Esophagus squamous epithelium (tissue), 5 donors: ENCODE measurements at regions not wholly inside any gene's neighbourhood (a gene's known extent, or its start where the extent isn't known, plus 50 kb on each side); places are given as distances from the start of the nearest gene placed in this dataset.

Experiments used
- DNase-seq: peaks from one replicate; lab custom pipeline; 2025; lab: John Stamatoyannopoulos, UW
- H3K27ac ChIP-seq, 4 donors: fragments of 200-600 bp; sonication (generic); one replicate each; pipeline ENCODE4 v1.5.1; 2016 to 2019; ENCODE audit warnings: mild to moderate bottlenecking in 1 of 4
- H3K27me3 ChIP-seq, 4 donors: fragments of 200-600 bp; sonication (generic); 1 replicate in 3 of 4; 2 replicates in 1 of 4; pipeline versions ENCODE4 v1.5.1 to v1.6.0; 2017 to 2021; ENCODE audit warnings: antibody characterized with exemption in 1 of 4
- H3K36me3 ChIP-seq, 3 donors: fragments of 200-600 bp; sonication (generic); one replicate each; pipeline ENCODE4 v1.5.1; 2016 to 2019
- H3K4me1 ChIP-seq, 3 donors: fragments of 200-600 bp; sonication (generic); one replicate each; pipeline ENCODE4 v1.5.1; 2017 to 2019
- H3K4me3 ChIP-seq, 4 donors: fragments of 200-600 bp; sonication (generic); 1 replicate in 3 of 4; 2 replicates in 1 of 4; pipeline ENCODE4 v1.5.1; 2016 to 2019; ENCODE audit warnings: mild to moderate bottlenecking in 2 of 4, moderate library complexity in 1 of 4
- H3K9me3 ChIP-seq, 3 donors: fragments of 200-600 bp; sonication (generic); one replicate each; pipeline ENCODE4 v1.5.1; 2016 to 2019
- CTCF ChIP-seq, 6 experiments: fragments of 450-650 bp in 4 of 6; fragments of 200-600 bp in 2 of 6; sonication (generic) in 2 of 6; IDR thresholded peaks; one replicate each; pipeline ENCODE4 v1.5.1; 2016 to 2019; ENCODE audit warnings: antibody characterized with exemption in 6 of 6, mild to moderate bottlenecking in 4 of 6, moderate library complexity in 4 of 6
- POLR2A ChIP-seq, 4 donors: fragments of 450-650 bp; IDR thresholded peaks; one replicate each; pipeline ENCODE4 v1.6.1; 2017; ENCODE audit warnings: antibody characterized with exemption in 4 of 4, mild to moderate bottlenecking in 4 of 4, moderate library complexity in 3 of 4
- WGBS, 2 donors: methylation state at CpG; one replicate each; pipeline ENCODE4 v1.1.5; 2018; 5-methylcytosine and 5-hydroxymethylcytosine counted together
- intact Hi-C: fragments of 100-400 bp; cut with DNase I; formaldehyde crosslinking; loops from one replicate; pipeline ENCODE4 v1.15.0; 2022
- donor health status: DM: yes; HTN: yes; CAD: no.

GRCh38 chr12:111156304-111156703, 212.6 kb downstream of the PHETA1 start:
- Histone ChIP-seq H3K4me1 (no peaks in the 10 kb centered on the region), H3K9me3 (no peaks in the 10 kb centered on the region), H3K27ac (no peak overlapping the region), H3K4me3 (no peak overlapping the region), H3K27me3 (peaks cover 0 to 62% (median 0%) of the 10 kb centered on the region in 4 donors), H3K36me3 (no peaks in the 10 kb centered on the region)
- 70 to 88% methylated on average over 2 of the region's 3 CpGs for WGBS, 2 donors
- TF ChIP-seq POLR2A (IDR thresholded peaks at IDR 0.05), result no peak
- no peak for TF ChIP-seq CTCF (IDR thresholded peaks at IDR 0.05)
- DNase-seq, result no peak
- intact Hi-C loops, result no loop called here

GRCh38 chr12:111155521-111155920, 213.4 kb downstream of the PHETA1 start:
- WGBS, 2 donors, result 66 to 74% methylated on average over 8 of the region's 8 CpGs

GRCh38 chr12:111155020-111155419, 213.9 kb downstream of the PHETA1 start:
- H3K36me3 ChIP-seq, result no peaks in the 10 kb centered on the region
- no peak for DNase-seq
- peaks cover 0 to 6% (median 0%) of the 10 kb centered on the region in 3 donors for H3K4me1 ChIP-seq
- H3K27me3 ChIP-seq, result peaks cover 0 to 50% (median 0%) of the 10 kb centered on the region in 4 donors
- TF ChIP-seq CTCF (IDR thresholded peaks at IDR 0.05) (no peak), POLR2A (IDR thresholded peaks at IDR 0.05) (no peak)
- 75 to 85% methylated on average over 3 of the region's 3 CpGs for WGBS, 2 donors
- H3K27ac ChIP-seq, result no peak overlapping the region
- H3K9me3 ChIP-seq, result no peaks in the 10 kb centered on the region
- intact Hi-C loops, result no loop called here
- H3K4me3 ChIP-seq, result no peak overlapping the region

More at GRCh38 chr12:111155521-111155920, 213.4 kb downstream of the PHETA1 start:
- TF ChIP-seq POLR2A (IDR thresholded peaks at IDR 0.05) (no peak), CTCF (IDR thresholded peaks at IDR 0.05) (no peak)
- peaks cover 0 to 3% (median 0%) of the 10 kb centered on the region in 3 donors for H3K4me1 ChIP-seq
- no peaks in the 10 kb centered on the region for H3K9me3 ChIP-seq
- no peak overlapping the region for H3K4me3 ChIP-seq
- H3K27ac ChIP-seq, result no peak overlapping the region
- no peak for DNase-seq
- H3K36me3 ChIP-seq, result no peaks in the 10 kb centered on the region
- intact Hi-C loops, result no loop called here
- H3K27me3 ChIP-seq, result peaks cover 0 to 55% (median 0%) of the 10 kb centered on the region in 4 donors

- Histone ChIP-seq H3K27ac (no peak overlapping the region), H3K9me3 (no peaks in the 10 kb centered on the region), H3K36me3 (no peaks in the 10 kb centered on the region), H3K4me1 (peaks cover 0 to 6% (median 0%) of the 10 kb centered on the region in 3 donors), H3K27me3 (peaks cover 0 to 50% (median 0%) of the 10 kb centered on the region in 4 donors), H3K4me3 (no peak overlapping the region)
- intact Hi-C loops, result no loop called here
- no peak for TF ChIP-seq POLR2A (IDR thresholded peaks at IDR 0.05)
- no peak for DNase-seq
- WGBS, 2 donors, result 58 to 62% methylated on average over 16 to 17 of the region's 19 CpGs
These were observed 214.6 kb downstream of the PHETA1 start for GRCh38 chr12:111154147-111154834.

- 80 to 82% methylated on average over 10 of the region's 10 CpGs for WGBS, 2 donors
- TF ChIP-seq POLR2A (IDR thresholded peaks at IDR 0.05), result no peak
- TF ChIP-seq CTCF (IDR thresholded peaks at IDR 0.05), result no peak
- Histone ChIP-seq H3K27me3 (peaks cover 0 to 60% (median 0%) of the 10 kb centered on the region in 4 donors), H3K4me3 (no peak overlapping the region), H3K9me3 (no peaks in the 10 kb centered on the region), H3K27ac (no peak overlapping the region), H3K36me3 (no peaks in the 10 kb centered on the region), H3K4me1 (peaks cover 0 to 6% (median 0%) of the 10 kb centered on the region in 3 donors)
- DNase-seq, result no peak
- intact Hi-C loops, result no loop called here
These were observed 216.3 kb downstream of the PHETA1 start for GRCh38 chr12:111152561-111152960.
